GM13976 (cell line): ENCODE measurements at regions not wholly inside any gene's neighbourhood (a gene's known extent, or its start where the extent isn't known, plus 50 kb on each side); places are given as distances from the start of the nearest gene placed in this dataset.

Experiments
- DNase-seq: peaks from one replicate; pipeline ENCODE4 v3.0.0; 2012; ENCODE audit warnings: low spot score
- in situ Hi-C: fragments of 300-500 bp; cut with MboI; formaldehyde crosslinking; loops from one replicate; pipeline ENCODE4 v1.12.0; 2022; ENCODE audit warnings: low sequenced_read_pairs, mixed read lengths, inconsistent platforms; ENCODE audit not compliant: unreplicated experiment
- TF ChIP-seq, protein P1 (sequence below): IDR thresholded peaks from 2 replicates; pipeline ENCODE4 v1.5.1; 2012; ENCODE audit warnings: borderline replicate concordance, mild to moderate bottlenecking; ENCODE audit not compliant: insufficient read depth; ENCODE audit errors: extremely low read depth, missing control alignments, control extremely low read depth

DNA sequence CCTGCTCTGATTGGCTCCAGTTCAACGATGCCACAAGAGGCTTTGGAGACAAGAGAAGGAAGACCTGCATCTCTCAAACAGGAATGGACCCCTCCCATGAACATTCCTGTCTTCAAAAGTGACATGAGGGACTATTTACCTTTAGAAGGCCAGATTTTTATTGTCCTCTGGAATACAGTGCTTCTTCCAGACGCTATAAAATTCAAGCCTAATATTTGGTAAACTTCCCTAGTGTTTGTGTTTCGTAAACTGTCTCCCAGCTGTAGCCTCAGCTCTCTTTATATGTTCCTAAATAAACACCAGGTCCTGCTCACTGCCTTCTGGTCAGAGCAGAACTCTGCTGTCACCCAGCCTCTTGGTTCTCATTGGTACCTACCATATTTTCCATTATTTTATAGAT, 157.8 kb downstream of the CCDC34 start:
- TF ChIP-seq, protein P1, sequence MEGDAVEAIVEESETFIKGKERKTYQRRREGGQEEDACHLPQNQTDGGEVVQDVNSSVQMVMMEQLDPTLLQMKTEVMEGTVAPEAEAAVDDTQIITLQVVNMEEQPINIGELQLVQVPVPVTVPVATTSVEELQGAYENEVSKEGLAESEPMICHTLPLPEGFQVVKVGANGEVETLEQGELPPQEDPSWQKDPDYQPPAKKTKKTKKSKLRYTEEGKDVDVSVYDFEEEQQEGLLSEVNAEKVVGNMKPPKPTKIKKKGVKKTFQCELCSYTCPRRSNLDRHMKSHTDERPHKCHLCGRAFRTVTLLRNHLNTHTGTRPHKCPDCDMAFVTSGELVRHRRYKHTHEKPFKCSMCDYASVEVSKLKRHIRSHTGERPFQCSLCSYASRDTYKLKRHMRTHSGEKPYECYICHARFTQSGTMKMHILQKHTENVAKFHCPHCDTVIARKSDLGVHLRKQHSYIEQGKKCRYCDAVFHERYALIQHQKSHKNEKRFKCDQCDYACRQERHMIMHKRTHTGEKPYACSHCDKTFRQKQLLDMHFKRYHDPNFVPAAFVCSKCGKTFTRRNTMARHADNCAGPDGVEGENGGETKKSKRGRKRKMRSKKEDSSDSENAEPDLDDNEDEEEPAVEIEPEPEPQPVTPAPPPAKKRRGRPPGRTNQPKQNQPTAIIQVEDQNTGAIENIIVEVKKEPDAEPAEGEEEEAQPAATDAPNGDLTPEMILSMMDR = no peak
- DNase-seq = no peak
- in situ Hi-C loops = no loop called here

DNA sequence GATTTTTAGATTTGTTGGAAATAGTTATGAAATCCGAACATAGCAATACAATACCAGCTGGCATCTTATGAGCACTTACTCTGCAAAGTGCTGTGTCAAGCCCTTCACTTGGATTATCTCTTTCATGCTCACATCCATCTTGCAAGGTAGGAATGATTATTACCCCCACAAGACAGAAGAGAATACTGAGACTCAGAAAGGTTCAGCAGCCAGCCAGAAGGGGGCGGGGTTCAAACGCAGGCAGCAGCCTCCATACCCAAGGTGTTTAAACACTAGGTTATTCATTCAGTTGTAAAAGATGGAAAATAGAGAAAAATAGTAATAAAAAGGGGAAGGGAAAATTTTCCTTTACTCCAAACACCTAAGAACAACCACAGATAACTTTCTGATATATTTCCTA, 158.5 kb downstream of the CCDC34 start:
- DNase-seq = no peak
- TF ChIP-seq, protein P1 = peak; percentile 26
- in situ Hi-C loops = no loop called here

DNA sequence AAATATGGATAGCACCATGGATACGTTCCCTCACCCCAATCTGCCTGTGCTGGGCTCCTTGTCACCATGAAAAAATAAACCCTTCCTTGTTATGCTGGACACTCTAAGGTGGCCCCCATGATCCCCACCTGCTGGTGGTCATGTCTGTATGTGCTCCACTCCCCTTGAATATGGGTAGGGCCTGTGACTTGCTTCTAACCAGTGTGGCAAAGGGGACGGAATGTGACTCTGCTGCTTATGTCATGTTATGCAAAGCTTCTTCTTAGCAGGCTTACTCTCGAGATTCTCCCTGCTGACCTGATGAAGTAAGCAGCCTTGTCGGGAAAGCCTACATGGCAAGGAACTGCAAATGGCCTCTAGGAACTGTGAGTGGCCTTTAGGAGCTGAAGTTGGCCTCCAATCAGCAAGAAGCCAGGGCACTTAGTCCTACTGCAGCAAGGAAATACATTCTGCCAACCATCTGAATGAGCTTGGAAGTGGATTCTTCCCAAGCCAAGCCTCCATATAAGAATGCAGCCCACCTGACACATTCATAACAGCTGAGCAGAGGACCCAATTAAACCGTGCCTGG, 159.9 kb downstream of the CCDC34 start:
- TF ChIP-seq, protein P1 = no peak
- in situ Hi-C loops = no loop called here
- DNase-seq = no peak

DNA sequence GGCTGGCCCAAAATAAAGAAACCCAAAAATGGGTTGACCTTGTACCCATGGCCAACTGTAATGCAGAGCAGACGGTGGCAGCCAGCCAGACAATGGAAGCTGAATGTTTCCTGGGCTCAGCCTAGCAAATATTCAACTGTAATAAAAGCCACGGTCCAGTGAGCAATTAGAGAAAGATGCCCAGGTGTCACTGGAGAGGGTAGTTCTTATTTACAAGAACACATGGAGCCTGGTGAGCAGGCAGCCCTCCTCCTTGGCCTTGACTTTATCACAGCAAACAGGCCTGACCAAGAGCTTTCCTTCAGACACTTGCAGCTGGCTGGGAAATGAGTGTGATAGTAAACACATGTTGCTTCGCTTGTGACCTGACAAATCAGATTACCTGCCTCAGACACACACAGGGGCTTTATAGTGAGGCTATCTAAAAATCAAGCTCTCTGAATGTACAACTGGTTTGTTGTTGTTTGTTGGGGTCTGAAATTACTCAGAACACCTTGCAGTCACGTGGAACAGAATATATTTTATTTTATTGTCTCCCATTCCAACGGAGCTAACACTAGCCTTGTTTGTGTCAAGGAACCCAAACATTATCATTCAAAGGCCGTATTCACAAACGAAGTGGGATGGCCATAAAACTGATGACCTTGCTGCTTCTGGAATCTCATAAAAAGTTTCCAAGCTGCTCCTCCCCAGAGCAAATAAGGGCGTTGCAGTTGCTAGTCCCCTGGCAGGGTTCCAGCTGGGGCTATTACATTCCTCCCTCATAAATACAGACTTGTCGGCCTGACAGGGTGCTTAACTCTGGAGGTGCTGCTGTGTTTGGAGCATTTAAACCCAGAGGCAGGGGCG, 161.1 kb downstream of the BBOX1 start:
- in situ Hi-C loops = no loop called here
- DNase-seq = no peak
- TF ChIP-seq, protein P1 = no peak

DNA sequence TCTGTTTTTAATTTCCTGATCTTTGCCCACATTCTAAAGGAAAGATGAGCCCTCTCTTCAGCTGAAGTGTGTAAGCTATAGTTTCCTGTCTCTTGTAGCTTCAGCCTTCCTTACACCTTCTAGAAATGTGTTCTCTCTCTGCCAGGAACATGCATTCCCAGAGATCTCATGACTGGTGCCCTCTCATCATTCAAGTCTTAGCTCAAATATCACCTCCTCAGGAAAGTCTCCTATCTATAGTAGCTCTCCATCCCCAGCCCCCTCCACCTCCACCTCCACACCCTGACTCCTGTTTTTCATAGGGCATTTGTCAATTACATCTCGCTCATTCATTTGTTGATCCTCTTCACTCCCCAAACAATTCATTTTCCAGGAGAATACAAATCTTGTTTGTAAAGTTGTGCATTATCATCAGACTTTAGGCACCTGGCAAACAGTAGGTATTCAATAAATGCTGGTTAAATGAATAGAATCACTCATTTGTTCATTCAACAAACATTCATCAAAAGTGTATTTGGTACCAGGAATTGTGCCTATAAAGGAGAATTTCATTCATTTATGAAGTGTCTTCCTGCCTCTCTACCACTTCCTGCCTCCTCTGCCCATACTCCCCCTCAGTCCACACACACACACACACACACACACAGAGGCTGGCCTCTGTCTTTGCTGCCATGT, 160.3 kb downstream of the BBOX1 start:
- in situ Hi-C loops = no loop called here
- DNase-seq = no peak
- TF ChIP-seq, protein P1 = no peak

DNA sequence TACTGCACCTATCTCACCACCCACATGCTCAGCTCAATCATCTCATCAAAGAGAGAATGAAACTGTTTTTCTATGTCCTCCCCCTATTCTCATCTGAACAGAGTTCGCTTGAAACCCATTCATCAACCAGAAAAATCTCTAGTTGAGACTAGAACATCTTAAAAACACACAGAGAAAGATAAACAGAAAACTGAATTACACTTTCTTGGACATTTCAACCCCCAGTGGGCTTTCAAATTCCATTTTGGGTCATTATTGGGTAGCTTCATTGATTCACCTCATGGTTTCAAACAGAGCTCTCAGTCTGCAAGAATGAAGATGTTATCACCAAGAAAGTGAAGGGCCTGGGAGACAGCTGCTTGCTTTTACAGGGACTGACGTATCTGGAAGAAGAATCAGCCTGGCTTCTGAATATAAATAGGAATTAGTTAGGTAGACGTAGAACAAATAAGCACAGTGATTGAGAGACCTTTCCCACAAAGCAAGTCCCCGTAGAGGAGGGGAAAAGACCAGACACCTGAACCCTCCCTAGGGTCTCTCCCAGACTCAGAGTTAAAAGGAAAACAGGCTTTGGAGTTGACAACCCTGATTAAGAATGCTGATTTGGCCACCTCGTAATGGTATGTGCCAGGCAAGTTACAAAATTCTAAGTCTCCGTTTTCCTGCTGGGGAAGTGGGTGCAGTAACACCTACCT, 155.7 kb downstream of the BBOX1 start:
- in situ Hi-C loops = no loop called here

More for the DNA sequence above, 155.7 kb downstream of the BBOX1 start:
- no peak for DNase-seq
- TF ChIP-seq, protein P1 = no peak
